A673 (cell line): ENCODE measurements at regions not wholly inside any gene's neighbourhood (a gene's known extent, or its start where the extent isn't known, plus 50 kb on each side); places are given as distances from the start of the nearest gene placed in this dataset.

Experiments
- EZH2 ChIP-seq: fragments of 200-600 bp; sonication (generic); IDR thresholded peaks from 2 replicates; pipeline ENCODE4 v1.6.1; 2017; ENCODE audit warnings: borderline replicate concordance, low read depth, mild to moderate bottlenecking, mixed read lengths, antibody characterized with exemption, low read length; ENCODE audit not compliant: poor library complexity, severe bottlenecking
- TF ChIP-seq, protein P1 (sequence below): fragments of 300-800, 200-600 bp; sonication (generic); conservative IDR thresholded peaks from 2 replicates; pipeline ENCODE4 v1.5.1; 2017; ENCODE audit warnings: low read depth, mild to moderate bottlenecking, antibody characterized with exemption, low read length, moderate library complexity, mixed read lengths

DNA sequence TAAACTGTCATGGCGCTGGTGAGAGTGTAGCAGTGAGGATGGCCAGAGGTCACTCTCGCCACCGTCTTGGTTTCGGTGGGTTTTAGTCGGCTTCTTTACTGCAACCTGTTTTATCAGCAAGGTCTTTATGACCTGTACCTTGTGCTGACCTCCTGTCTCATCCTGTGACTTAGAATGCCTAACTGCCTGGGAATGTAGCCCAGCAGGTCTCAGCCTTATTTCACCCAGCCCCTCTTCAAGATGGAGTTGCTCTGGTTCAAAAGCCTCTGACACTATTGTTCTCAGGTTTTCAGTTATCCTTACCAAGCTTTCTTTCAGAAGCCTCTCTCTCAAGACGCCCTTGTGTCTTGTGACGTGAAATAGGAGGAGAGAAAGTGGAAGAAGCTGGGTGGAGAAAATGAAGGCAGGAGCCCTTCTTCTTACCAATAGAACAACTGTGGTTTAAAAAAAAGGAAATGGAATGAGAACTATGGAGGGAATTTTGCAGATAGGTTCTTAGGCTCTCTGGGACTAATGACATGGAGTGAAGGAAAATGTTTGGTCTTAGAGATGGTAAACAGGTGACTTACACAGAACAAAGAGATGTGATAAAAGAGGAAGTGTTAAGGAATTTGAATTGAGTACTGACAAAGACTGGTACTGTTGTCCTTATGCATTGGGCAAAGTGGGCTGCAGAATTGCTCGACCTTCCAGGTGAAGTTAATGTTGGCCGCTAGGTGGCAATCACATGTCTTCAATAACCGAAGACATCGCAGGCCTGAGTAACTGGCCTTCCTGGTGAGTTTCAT lies 133.3 kb upstream of the RAI14 start:
- TF ChIP-seq, protein P1, sequence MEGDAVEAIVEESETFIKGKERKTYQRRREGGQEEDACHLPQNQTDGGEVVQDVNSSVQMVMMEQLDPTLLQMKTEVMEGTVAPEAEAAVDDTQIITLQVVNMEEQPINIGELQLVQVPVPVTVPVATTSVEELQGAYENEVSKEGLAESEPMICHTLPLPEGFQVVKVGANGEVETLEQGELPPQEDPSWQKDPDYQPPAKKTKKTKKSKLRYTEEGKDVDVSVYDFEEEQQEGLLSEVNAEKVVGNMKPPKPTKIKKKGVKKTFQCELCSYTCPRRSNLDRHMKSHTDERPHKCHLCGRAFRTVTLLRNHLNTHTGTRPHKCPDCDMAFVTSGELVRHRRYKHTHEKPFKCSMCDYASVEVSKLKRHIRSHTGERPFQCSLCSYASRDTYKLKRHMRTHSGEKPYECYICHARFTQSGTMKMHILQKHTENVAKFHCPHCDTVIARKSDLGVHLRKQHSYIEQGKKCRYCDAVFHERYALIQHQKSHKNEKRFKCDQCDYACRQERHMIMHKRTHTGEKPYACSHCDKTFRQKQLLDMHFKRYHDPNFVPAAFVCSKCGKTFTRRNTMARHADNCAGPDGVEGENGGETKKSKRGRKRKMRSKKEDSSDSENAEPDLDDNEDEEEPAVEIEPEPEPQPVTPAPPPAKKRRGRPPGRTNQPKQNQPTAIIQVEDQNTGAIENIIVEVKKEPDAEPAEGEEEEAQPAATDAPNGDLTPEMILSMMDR = peak; percentile 84
- no peak for TF ChIP-seq EZH2
